Panc1 (cell line): ENCODE measurements at regions not wholly inside any gene's neighbourhood (a gene's known extent, or its start where the extent isn't known, plus 50 kb on each side); places are given as distances from the start of the nearest gene placed in this dataset.

Experiments used
- ATAC-seq: fragments of 200-7000 bp; cut with Tn5 transposase; 2 replicates; pipeline ENCODE4 v1.9.1; 2020; ENCODE audit warnings: mild to moderate bottlenecking, moderate library complexity
- BruUV-seq: library from RNA; stranded (reverse); fragments of 400-500 nt; replicated peaks from 2 replicates; lab custom pipeline; 2021; lab: Mats Ljungman, UMichigan
- CTCF ChIA-PET: fragments of 300-600 bp; sonication (Branson Sonifier 250); formaldehyde crosslinking; loops from one replicate; lab custom pipeline; 2022; ENCODE audit warnings: antibody characterized with exemption; lab: Charles Lee
- POLR2A ChIA-PET: fragments of 300-600 bp; sonication (Branson Sonifier 250); formaldehyde crosslinking; loops from one replicate; lab custom pipeline; 2022; ENCODE audit warnings: antibody characterized with exemption; lab: Charles Lee
- DNase-seq: peaks from one replicate; pipeline ENCODE4 v3.0.0-alpha.2; 2010; ENCODE audit warnings: low read depth, low spot score
- H3K27ac ChIP-seq: 2 replicates; pipeline ENCODE4 v1.5.1; 2011; ENCODE audit warnings: mild to moderate bottlenecking, low read length, inconsistent platforms
- H3K27me3 ChIP-seq: fragments of 200-500 bp; sonication (Bioruptor generic); 2 replicates; pipeline ENCODE4 v1.6.0; 2014; ENCODE audit warnings: low read length, inconsistent platforms; ENCODE audit not compliant: control insufficient read depth, insufficient read depth
- H3K36me3 ChIP-seq: fragments of 200-500 bp; sonication (Bioruptor generic); 2 replicates; pipeline ENCODE4 v1.5.1; 2014; ENCODE audit warnings: inconsistent platforms, mild to moderate bottlenecking, low read length, moderate library complexity; ENCODE audit not compliant: control insufficient read depth, insufficient read depth
- H3K4me1 ChIP-seq: 2 replicates; pipeline ENCODE4 v1.5.1; 2011; ENCODE audit warnings: inconsistent platforms, mild to moderate bottlenecking, low read length, moderate library complexity; ENCODE audit not compliant: control insufficient read depth, insufficient read depth
- H3K4me3 ChIP-seq, 2 experiments: 2 replicates each; pipeline ENCODE4 v1.5.1; 2011 to 2012; ENCODE audit warnings: low read depth in 2 of 2, low read length in 2 of 2, mild to moderate bottlenecking in 2 of 2, inconsistent platforms in 1 of 2, moderate library complexity in 1 of 2
- H3K9me3 ChIP-seq: fragments of 200-500 bp; sonication (Bioruptor generic); 2 replicates; pipeline ENCODE4 v1.5.1; 2014; ENCODE audit warnings: low read depth, mild to moderate bottlenecking, inconsistent platforms, low read length, moderate library complexity; ENCODE audit not compliant: control insufficient read depth, insufficient read depth
- CTCF ChIP-seq: fragments of 450-650 bp; IDR thresholded peaks from 2 replicates; pipeline ENCODE4 v1.5.1; 2017; ENCODE audit warnings: mild to moderate bottlenecking
- POLR2AphosphoS5 ChIP-seq: IDR thresholded peaks from 2 replicates; pipeline ENCODE4 v1.6.1; 2012; ENCODE audit warnings: mild to moderate bottlenecking, low read depth, low read length, moderate library complexity
- REST ChIP-seq, 2 experiments: IDR thresholded peaks; 2 replicates each; pipeline ENCODE4 v1.6.1; 2011 to 2012; ENCODE audit warnings: low read depth in 2 of 2, control low read depth in 1 of 2, low read length in 1 of 2, mild to moderate bottlenecking in 1 of 2, moderate library complexity in 1 of 2; ENCODE audit not compliant: insufficient read depth in 1 of 2
- SIN3A ChIP-seq: IDR thresholded peaks from 2 replicates; pipeline ENCODE4 v1.6.1; 2012; ENCODE audit warnings: low read depth, mild to moderate bottlenecking, low read length, moderate library complexity, borderline replicate concordance; ENCODE audit not compliant: insufficient read depth
- TCF7L2 ChIP-seq: IDR thresholded peaks from 2 replicates; pipeline ENCODE4 v1.6.1; 2011; ENCODE audit warnings: mild to moderate bottlenecking, low read depth, low read length, inconsistent platforms
- in situ Hi-C: cut with HindIII; loops from 2 replicates; pipeline ENCODE4 v1.10.0; 2016; ENCODE audit warnings: low sequenced_read_pairs, low pct_unique_long_range_greater_than_20kb
- intact Hi-C: fragments of 100-400 bp; cut with micrococcal nuclease; formaldehyde crosslinking; loops from one replicate; pipeline ENCODE4 v1.10.0; 2022; ENCODE audit not compliant: unreplicated experiment

GRCh38 chr15:96182736-96183513 is 147.6 kb upstream of the NR2F2 start:
- H3K9me3 ChIP-seq, result no peaks in the 10 kb centered on the region
- ATAC-seq (no peak), DNase-seq (no peak)
- CTCF ChIA-PET, result no interaction called here
- intact Hi-C loops (no loop called here), in situ Hi-C loops (no loop called here)
- no peaks in the 10 kb centered on the region for H3K4me1 ChIP-seq
- POLR2A ChIA-PET, result interaction anchor here (0.6 kb wide), 1 partner anchor 144 kb away, joined by 4 read pairs; no protein-coding TSS in a partner anchor
- H3K27me3 ChIP-seq, result no peaks in the 10 kb centered on the region
- H3K36me3 ChIP-seq, result no peaks in the 10 kb centered on the region
- TF ChIP-seq TCF7L2, result no peak
- no peak for TF ChIP-seq SIN3A
- TF ChIP-seq REST (IDR thresholded peaks at IDR 0.05; ENCODE audit: insufficient read depth in 1 of 2, low read depth in 2 of 2, low read length in 1 of 2), result no peak
- no peak for TF ChIP-seq CTCF
- no peak for TF ChIP-seq POLR2AphosphoS5
- no peak overlapping the region for H3K4me3 ChIP-seq
- no peak overlapping the region for H3K27ac ChIP-seq
- BruUV-seq, result no TSS peak

GRCh38 chr15:96183514-96183850 is 147.0 kb upstream of the NR2F2 start:
- intact Hi-C loops, result no loop called here
- Histone ChIP-seq H3K9me3 (no peaks in the 10 kb centered on the region), H3K27ac (no peak overlapping the region), H3K4me1 (no peaks in the 10 kb centered on the region), H3K36me3 (no peaks in the 10 kb centered on the region), H3K4me3 (no peak overlapping the region), H3K27me3 (no peaks in the 10 kb centered on the region)
- in situ Hi-C loops, result no loop called here
- no peak for ATAC-seq
- no peak for DNase-seq
- ChIA-PET POLR2A (interaction anchor here (0.6 kb wide), 1 partner anchor 144 kb away, joined by 4 read pairs; no protein-coding TSS in a partner anchor), CTCF (no interaction called here)
- BruUV-seq, result no TSS peak
- TF ChIP-seq SIN3A, result no peak
- no peak for TF ChIP-seq REST (IDR thresholded peaks at IDR 0.05; ENCODE audit: insufficient read depth in 1 of 2, low read depth in 2 of 2, low read length in 1 of 2)
- no peak for TF ChIP-seq TCF7L2
- TF ChIP-seq POLR2AphosphoS5, result no peak
- TF ChIP-seq CTCF, result no peak
